GM13976 (cell line): ENCODE measurements at regions not wholly inside any gene's neighbourhood (a gene's known extent, or its start where the extent isn't known, plus 50 kb on each side); places are given as distances from the start of the nearest gene placed in this dataset.

Experiments used
- DNase-seq: peaks from one replicate; pipeline ENCODE4 v3.0.0; 2012; ENCODE audit warnings: low spot score
- CTCF ChIP-seq: IDR thresholded peaks from 2 replicates; pipeline ENCODE4 v1.5.1; 2012; ENCODE audit warnings: borderline replicate concordance, mild to moderate bottlenecking; ENCODE audit not compliant: insufficient read depth; ENCODE audit errors: extremely low read depth, missing control alignments, control extremely low read depth
- in situ Hi-C: fragments of 300-500 bp; cut with MboI; formaldehyde crosslinking; loops from one replicate; pipeline ENCODE4 v1.12.0; 2022; ENCODE audit warnings: low sequenced_read_pairs, mixed read lengths, inconsistent platforms; ENCODE audit not compliant: unreplicated experiment

GRCh38 chr11:97364047-97364446 is 974.2 kb downstream of the JRKL start:
- in situ Hi-C loops, result no loop called here
- TF ChIP-seq CTCF, result no peak
- no peak for DNase-seq

GRCh38 chr11:97367406-97368083 is 977.7 kb downstream of the JRKL start:
- in situ Hi-C loops, result no loop called here
- no peak for TF ChIP-seq CTCF
- DNase-seq, result no peak

GRCh38 chr11:97389270-97389669 is 999.5 kb downstream of the JRKL start:
- in situ Hi-C loops, result no loop called here
- no peak for TF ChIP-seq CTCF
- no peak for DNase-seq

- no peak for TF ChIP-seq CTCF
- no peak for DNase-seq
- in situ Hi-C loops, result no loop called here
Observed at GRCh38 chr11:97398246-97398645, 1008.4 kb downstream of the JRKL start.

- in situ Hi-C loops, result no loop called here
- no peak for TF ChIP-seq CTCF
- DNase-seq, result no peak
Observed at GRCh38 chr11:97409141-97409540, 1019.3 kb downstream of the JRKL start.

- in situ Hi-C loops, result no loop called here
- TF ChIP-seq CTCF, result no peak
- no peak for DNase-seq
Observed at GRCh38 chr11:97414801-97415200, 1025.0 kb downstream of the JRKL start.
